ENCODE measurements at regions not wholly inside any gene's neighbourhood (a gene's known extent, or its start where the extent isn't known, plus 50 kb on each side); places are given as distances from the start of the nearest gene placed in this dataset.

- TF ChIP-seq POLR2A (IDR thresholded peaks at IDR 0.05): no peak
- TF ChIP-seq POLR2AphosphoS5 (IDR thresholded peaks at IDR 0.05): no peak
These were observed 821.4 kb downstream of the RNF144A start for GRCh38 chr2:7738596-7738995.
